K562 (cell line): ENCODE measurements at regions not wholly inside any gene's neighbourhood (a gene's known extent, or its start where the extent isn't known, plus 50 kb on each side); places are given as distances from the start of the nearest gene placed in this dataset.
A peak's percentile ranks its signal among the peaks of the same experiment; 100 is the strongest.

ENCODE experiments used
- CHD7 ChIP-seq: fragments of 200-600 bp; sonication (generic); IDR thresholded peaks from one replicate; pipeline ENCODE4 v1.6.1; 2012; ENCODE audit warnings: mild to moderate bottlenecking, low read depth, low read length, inconsistent platforms
- CREM ChIP-seq: IDR thresholded peaks from 2 replicates; pipeline ENCODE4 v1.6.1; 2014; ENCODE audit warnings: antibody characterized with exemption, low read depth
- DMBX1 ChIP-seq: fragments of 250-450 bp; sonication (Bioruptor Pico); IDR thresholded peaks from 2 replicates; pipeline ENCODE4 v1.8.0; 2022; ENCODE audit warnings: inconsistent platforms, mild to moderate bottlenecking, moderate library complexity, borderline replicate concordance
- NR1H2 ChIP-seq: sonication (generic); formaldehyde crosslinking; IDR thresholded peaks from 2 replicates; pipeline ENCODE4 v1.4.0; 2020; ENCODE audit warnings: mild to moderate bottlenecking, missing genetic modification reagents
- RBM39 ChIP-seq: fragments of 200-400 bp; formaldehyde crosslinking; optimal IDR thresholded peaks from 2 replicates; pipeline ENCODE3; 2018; ENCODE audit warnings: low read depth, low read length
- SIX5 ChIP-seq, 2 experiments: IDR thresholded peaks; 2 replicates each; pipeline ENCODE4 v1.6.1; 2011; ENCODE audit warnings: low read length in 2 of 2, borderline replicate concordance in 1 of 2, low read depth in 1 of 2, mild to moderate bottlenecking in 1 of 2, moderate library complexity in 1 of 2; ENCODE audit not compliant: insufficient read depth in 1 of 2
- ZNF592 ChIP-seq: fragments of 450-650 bp; IDR thresholded peaks from 2 replicates; pipeline ENCODE4 v1.6.1; 2017; ENCODE audit warnings: antibody characterized with exemption, mild to moderate bottlenecking
- ZNF699 ChIP-seq: fragments of 250-450 bp; sonication (Bioruptor Pico); IDR thresholded peaks from 2 replicates; pipeline ENCODE4 v1.8.0; 2021; ENCODE audit warnings: mild to moderate bottlenecking, moderate library complexity; ENCODE audit not compliant: insufficient replicate concordance
- TF ChIP-seq, protein P1 (sequence below), 2 experiments: fragments of 450-650 bp in 1 of 2; sonication (generic) in 1 of 2; formaldehyde crosslinking in 1 of 2; IDR thresholded peaks in 1 of 2; conservative IDR thresholded peaks in 1 of 2; 2 replicates each; pipeline versions ENCODE4 v1.6.1 to v1.8.1; 2016 to 2023; ENCODE audit warnings: mild to moderate bottlenecking in 2 of 2, moderate library complexity in 2 of 2, inconsistent platforms in 1 of 2, missing genetic modification reagents in 1 of 2

GRCh38 chr20:41692479-41693135, 74.4 kb upstream of the CHD6 start (continued):
- TF ChIP-seq CHD7 (no peak), SIX5 (IDR thresholded peaks at IDR 0.05; ENCODE audit: borderline replicate concordance in 1 of 2, insufficient read depth in 1 of 2, low read depth in 1 of 2, low read length in 2 of 2) (peak; percentile 51 to 53; a peak in 3 of 4 replicates), CREM (peak; percentile 40; the same call in 1 of the 2 replicates), NR1H2 (CRISPR knock-in tag) (0 out of 2 replicates have a peak, but pooled peaks have one; percentile 43), DMBX1 (peak; percentile 50; the same call in 1 of the 2 replicates), ZNF592 (peak; percentile 38; the same call in 1 of the 2 replicates), ZNF699 (CRISPR knock-in tag) (no peak), RBM39 (no peak)
- TF ChIP-seq, protein P1, sequence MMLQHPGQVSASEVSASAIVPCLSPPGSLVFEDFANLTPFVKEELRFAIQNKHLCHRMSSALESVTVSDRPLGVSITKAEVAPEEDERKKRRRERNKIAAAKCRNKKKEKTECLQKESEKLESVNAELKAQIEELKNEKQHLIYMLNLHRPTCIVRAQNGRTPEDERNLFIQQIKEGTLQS (IDR thresholded peaks at IDR 0.05), result no peak
- TF ChIP-seq, protein P1 (CRISPR knock-in tag; conservative IDR thresholded peaks at IDR 0.05), result no peak
